HG02852 (cell line): ENCODE measurements at regions not wholly inside any gene's neighbourhood (a gene's known extent, or its start where the extent isn't known, plus 50 kb on each side); places are given as distances from the start of the nearest gene placed in this dataset.
"Not testable (repeated sequence)": the region's sequence is repeated elsewhere in the genome, so short reads cannot be mapped to it uniquely, and the experiment has no call there.

ENCODE experiments used
- ATAC-seq: cut with Tn5 transposase; IDR thresholded peaks from one replicate; pipeline ENCODE4 v1.9.1; 2021; ENCODE audit warnings: mild to moderate bottlenecking, moderate library complexity; ENCODE audit not compliant: unreplicated experiment

- ATAC-seq: no peak
Measured at GRCh38 chr14:89537911-89538310, 120.9 kb upstream of the FOXN3 start.

- ATAC-seq: no peak
Measured at GRCh38 chr14:89534902-89535685, 118.1 kb upstream of the FOXN3 start.

DNA sequence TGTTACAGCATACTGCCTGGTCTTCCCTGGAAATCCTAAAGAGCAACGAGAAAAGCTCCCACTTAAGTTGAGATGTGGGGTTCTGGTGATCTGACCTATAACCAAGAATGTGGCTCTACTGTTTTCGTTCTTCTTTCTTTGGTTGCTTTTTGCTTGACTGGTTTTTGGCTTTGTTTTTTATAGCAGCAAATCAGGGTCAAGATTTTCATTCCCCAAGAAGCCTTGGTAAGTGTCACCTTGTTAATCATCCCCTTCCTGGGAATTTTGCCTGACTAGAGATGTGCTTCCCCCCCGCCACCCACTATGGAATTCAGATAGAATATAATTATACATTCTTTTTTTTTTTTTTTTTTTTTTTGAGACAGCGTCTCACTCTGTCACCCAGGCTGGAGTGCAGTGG lies 116.7 kb upstream of the FOXN3 start:
- ATAC-seq: no peak

- ATAC-seq: no peak
Measured at GRCh38 chr14:89533136-89533535, 116.1 kb upstream of the FOXN3 start.

- no peak for ATAC-seq
Measured at GRCh38 chr14:89531661-89532335, 114.8 kb upstream of the FOXN3 start.

- ATAC-seq: no peak
Measured at GRCh38 chr14:89524990-89525667, 108.1 kb upstream of the FOXN3 start.

- ATAC-seq: no peak
Measured at GRCh38 chr14:89524412-89524811, 107.4 kb upstream of the FOXN3 start.

- ATAC-seq: no peak
Measured at GRCh38 chr14:89521988-89522387, 105.0 kb upstream of the FOXN3 start.

- no peak for ATAC-seq
Measured at GRCh38 chr14:89519040-89519439, 102.0 kb upstream of the FOXN3 start.

DNA sequence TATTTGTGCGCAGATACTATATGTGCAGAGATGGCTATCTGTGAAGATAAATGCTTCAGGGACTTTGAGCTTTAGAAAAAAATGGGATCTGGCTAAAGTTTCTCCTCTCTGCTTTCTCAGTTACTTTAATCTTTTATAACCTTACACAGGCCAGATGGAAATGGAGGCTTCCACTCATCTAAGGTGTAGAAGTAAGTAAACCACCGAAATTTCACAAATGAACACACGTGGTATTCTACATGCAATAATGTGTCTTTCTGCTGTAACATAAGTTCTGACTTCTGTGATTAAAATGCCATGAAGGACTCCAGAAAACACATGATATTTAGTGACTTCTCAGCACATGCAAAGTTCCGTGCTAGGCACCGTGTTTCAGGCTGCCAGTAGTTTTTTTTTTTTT lies 99.1 kb upstream of the FOXN3 start:
- ATAC-seq: no peak

GRCh38 chr14:89514601-89515000 lies 97.6 kb upstream of the FOXN3 start:
- ATAC-seq: no peak

DNA sequence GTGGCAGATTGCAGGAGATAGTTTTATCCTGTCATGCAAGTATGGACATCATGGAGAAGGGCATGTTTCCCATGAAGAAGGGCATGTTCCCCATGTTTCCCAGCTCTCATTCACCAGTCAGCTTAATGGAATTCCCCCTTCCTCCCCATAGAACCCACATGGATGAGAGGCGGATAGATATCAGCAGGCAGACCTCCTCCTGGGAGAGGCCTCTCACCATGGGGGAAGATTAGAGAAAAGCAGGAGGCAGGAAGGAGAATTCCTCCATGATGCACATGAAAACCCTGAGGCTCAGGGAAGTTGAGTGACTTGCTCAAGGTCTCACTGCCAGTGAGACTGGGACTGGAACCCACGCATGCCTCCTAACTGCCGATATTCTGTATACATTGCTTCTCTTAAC lies 92.9 kb upstream of the FOXN3 start:
- ATAC-seq: no peak

DNA sequence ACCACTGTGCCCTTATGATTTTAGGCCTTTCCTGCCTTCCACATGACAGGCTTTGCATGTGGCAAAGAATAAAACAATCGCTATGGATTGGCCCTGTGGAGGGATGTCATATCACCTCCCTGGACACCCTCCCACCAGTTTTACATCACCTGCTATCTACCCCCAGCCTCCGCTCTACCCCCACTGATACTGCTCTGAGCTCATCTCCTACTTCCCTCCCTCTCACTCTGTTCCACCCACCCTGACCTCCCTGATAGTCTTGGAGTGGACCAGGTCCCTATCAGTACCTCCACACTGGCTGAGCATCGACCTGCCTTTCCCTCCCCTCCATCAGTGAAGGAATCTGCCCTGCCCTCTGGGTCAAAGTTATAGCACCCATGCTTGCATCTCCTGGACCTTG lies 91.8 kb upstream of the FOXN3 start:
- no peak for ATAC-seq

- ATAC-seq: no peak
Measured at GRCh38 chr14:89507926-89508460, 91.0 kb upstream of the FOXN3 start.

GRCh38 chr14:89507521-89507920 lies 90.5 kb upstream of the FOXN3 start:
- no peak for ATAC-seq

- ATAC-seq: not testable (repeated sequence)
Measured at GRCh38 chr14:89506891-89507452, 89.9 kb upstream of the FOXN3 start.

DNA sequence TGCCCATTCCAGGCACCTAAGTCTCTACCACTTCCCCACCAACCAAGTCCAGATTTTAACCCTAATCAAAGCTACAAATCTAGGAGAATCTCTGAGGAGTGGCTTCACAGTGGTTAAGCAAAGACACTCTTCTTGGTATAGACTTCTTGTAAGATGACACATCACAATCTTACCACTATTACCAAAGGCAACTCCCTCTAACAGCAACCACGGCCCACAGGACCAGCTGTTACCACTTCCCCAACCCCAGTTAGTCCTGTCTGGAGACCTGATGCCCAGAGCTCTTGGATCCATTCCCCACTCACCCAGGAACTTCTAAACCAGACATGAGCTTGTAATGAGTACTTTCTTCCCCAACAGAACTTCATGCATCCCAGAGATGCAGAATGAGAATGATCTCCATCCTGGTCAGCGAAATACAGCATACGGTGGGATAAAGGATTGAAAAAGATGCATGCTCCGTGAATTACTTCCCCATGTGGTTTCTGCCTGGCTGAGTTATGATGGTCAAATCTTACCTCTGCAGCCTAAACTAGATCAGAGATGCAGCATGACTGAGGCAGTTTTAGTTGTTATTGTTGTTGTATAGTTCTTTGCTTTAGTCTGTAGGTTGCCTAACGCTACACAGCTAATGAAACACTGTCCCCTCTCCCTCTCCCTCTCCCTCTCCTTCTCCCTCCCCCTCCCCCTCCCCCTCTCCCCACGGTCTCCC lies 87.7 kb upstream of the FOXN3 start:
- peak; percentile 76 for ATAC-seq

- no peak for ATAC-seq
Measured at GRCh38 chr14:89504091-89504490, 87.1 kb upstream of the FOXN3 start.

GRCh38 chr14:89503431-89503996 lies 86.5 kb upstream of the FOXN3 start:
- ATAC-seq: peak; percentile 55

GRCh38 chr14:89502966-89503365 lies 85.9 kb upstream of the FOXN3 start:
- no peak for ATAC-seq
